Right ventricle myocardium superior (tissue), 1 donor: ENCODE measurements at regions not wholly inside any gene's neighbourhood (a gene's known extent, or its start where the extent isn't known, plus 50 kb on each side); places are given as distances from the start of the nearest gene placed in this dataset.

Experiments
- ATAC-seq: fragments of 200-7000 bp; cut with Tn5 transposase; one replicate; pipeline ENCODE4 v1.9.1; 2020; ENCODE audit warnings: mild to moderate bottlenecking; ENCODE audit not compliant: poor library complexity
- DNase-seq: peaks from one replicate; pipeline ENCODE4 v3.0.0-alpha.2; 2020
- intact Hi-C: fragments of 100-400 bp; cut with DNase I; formaldehyde crosslinking; loops from one replicate; pipeline ENCODE4 v1.11.2; 2022
- donor health status: DM: no; HTN: yes; CAD: no; lungs with severe emphysema.

- no peak for DNase-seq
- intact Hi-C loops: no loop called here
Observed at GRCh38 chr5:115355095-115355494, 58.6 kb upstream of the CCDC112 start.

GRCh38 chr5:115354246-115354645 is 57.8 kb upstream of the CCDC112 start:
- DNase-seq (no peak), ATAC-seq (no peak)
- intact Hi-C loops: no loop called here

More at GRCh38 chr5:115355095-115355494, 58.6 kb upstream of the CCDC112 start:
- ATAC-seq: no peak

- no peak for DNase-seq
- no peak for ATAC-seq
- intact Hi-C loops: no loop called here
Observed at GRCh38 chr5:115352571-115352970, 56.1 kb upstream of the CCDC112 start.

- ATAC-seq (no peak), DNase-seq (no peak)
- intact Hi-C loops: no loop called here
Observed at GRCh38 chr5:115351356-115352195, 55.1 kb upstream of the CCDC112 start.

- DNase-seq: no peak
Observed at GRCh38 chr5:115350894-115351293, 54.4 kb upstream of the CCDC112 start.

DNA sequence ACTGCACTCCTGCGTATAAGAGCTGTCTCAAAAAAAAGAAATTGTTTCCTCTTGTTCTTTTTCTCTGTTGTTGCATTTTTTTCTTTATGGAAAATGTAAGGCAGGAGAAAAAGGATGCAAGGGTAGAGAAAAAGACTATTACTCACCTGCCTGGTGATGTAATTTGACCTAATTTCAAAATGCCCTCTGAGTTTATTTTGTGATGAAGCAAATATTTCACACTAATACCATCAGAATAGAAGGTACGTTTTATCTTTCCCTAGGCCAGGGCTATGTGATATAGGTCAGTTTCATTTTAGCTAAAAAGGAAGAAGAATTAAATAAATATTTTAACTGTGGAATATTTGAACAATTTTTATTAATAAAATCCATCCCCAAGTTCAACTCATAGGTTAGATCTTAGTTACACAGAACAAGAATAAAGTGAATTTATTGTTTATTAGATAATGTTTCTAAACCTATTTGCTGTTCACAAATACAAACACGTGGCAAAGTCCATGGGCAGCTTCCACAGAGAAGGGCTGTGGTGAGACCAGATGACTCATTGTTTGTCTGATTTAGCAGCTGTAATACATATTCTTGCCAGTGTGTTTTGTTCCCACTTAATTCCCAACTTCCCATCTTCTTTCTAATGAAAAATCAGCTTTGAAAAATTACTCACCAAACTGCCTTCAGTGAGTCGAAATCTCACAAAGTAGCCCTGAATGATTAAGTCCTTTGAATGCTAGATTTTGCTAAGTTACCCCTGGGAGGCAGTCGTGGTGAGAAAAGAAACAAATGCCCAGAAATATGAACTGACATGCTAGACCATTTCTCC is 52.8 kb upstream of the CCDC112 start:
- intact Hi-C loops: no loop called here
- peak; percentile 80 for ATAC-seq

More at GRCh38 chr5:115350894-115351293, 54.4 kb upstream of the CCDC112 start:
- no peak for ATAC-seq
- intact Hi-C loops: no loop called here

DNA sequence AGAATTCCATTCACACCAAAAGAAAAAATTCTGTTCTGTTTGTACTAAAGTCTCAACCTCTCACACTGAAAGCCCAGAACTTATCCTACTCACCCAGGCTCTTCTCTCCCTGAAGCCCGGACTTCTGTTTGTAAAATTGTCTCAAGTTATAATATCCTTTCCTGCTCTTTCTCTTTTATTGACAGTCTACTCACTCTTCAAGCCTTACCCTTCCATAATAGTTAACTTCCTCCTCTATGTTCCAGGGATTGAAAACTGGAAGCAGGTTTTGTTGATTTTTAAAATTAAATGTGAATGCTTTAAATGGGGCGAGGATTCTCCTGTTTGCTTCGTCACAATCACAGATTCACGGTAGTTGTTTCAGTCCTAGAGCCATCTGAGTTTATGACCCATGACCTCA is 51.7 kb upstream of the CCDC112 start:
- intact Hi-C loops: no loop called here
- ATAC-seq: no peak
- no peak for DNase-seq

More for the DNA sequence above, 52.8 kb upstream of the CCDC112 start:
- no peak for DNase-seq
